GM19395 (cell line): ENCODE measurements at regions not wholly inside any gene's neighbourhood (a gene's known extent, or its start where the extent isn't known, plus 50 kb on each side); places are given as distances from the start of the nearest gene placed in this dataset.

Experiments
- ATAC-seq: cut with Tn5 transposase; IDR thresholded peaks from one replicate; pipeline ENCODE4 v1.9.1; 2021; ENCODE audit warnings: mild to moderate bottlenecking, moderate library complexity; ENCODE audit not compliant: unreplicated experiment

GRCh38 chr1:207971331-207972219 lies 60.6 kb upstream of the CD34 start:
- ATAC-seq: no peak

GRCh38 chr1:207970329-207971233 lies 59.7 kb upstream of the CD34 start:
- ATAC-seq: no peak

GRCh38 chr1:207969528-207969927 lies 58.6 kb upstream of the CD34 start:
- ATAC-seq: no peak

GRCh38 chr1:207968521-207969009 lies 57.6 kb upstream of the CD34 start:
- ATAC-seq: no peak

GRCh38 chr1:207967703-207968102 lies 56.8 kb upstream of the CD34 start:
- ATAC-seq: no peak

- ATAC-seq: no peak
Measured at GRCh38 chr1:207966521-207966920, 55.6 kb upstream of the CD34 start.

GRCh38 chr1:207965392-207966387 lies 54.8 kb upstream of the CD34 start:
- no peak for ATAC-seq

- no peak for ATAC-seq
Measured at GRCh38 chr1:207964195-207964966, 53.5 kb upstream of the CD34 start.

GRCh38 chr1:207963427-207964194 lies 52.7 kb upstream of the CD34 start:
- peak; percentile 86 for ATAC-seq

GRCh38 chr1:207962716-207963426 lies 51.9 kb upstream of the CD34 start:
- ATAC-seq: peak; percentile 2
